Mesendoderm (in vitro differentiated cells): ENCODE measurements at regions not wholly inside any gene's neighbourhood (a gene's known extent, or its start where the extent isn't known, plus 50 kb on each side); places are given as distances from the start of the nearest gene placed in this dataset.

Experiments used
- DNase-seq: peaks from one replicate; pipeline ENCODE4 v3.0.0; 2013
- H2AK5ac ChIP-seq: 2 replicates; pipeline ENCODE4 v1.6.1; 2013; ENCODE audit warnings: low read length, inconsistent platforms
- H2BK120ac ChIP-seq: 2 replicates; pipeline ENCODE4 v1.6.1; 2013; ENCODE audit warnings: low read depth, mild to moderate bottlenecking, low read length, moderate library complexity, mixed read lengths
- H2BK15ac ChIP-seq: replicated peaks from 2 replicates; pipeline ENCODE4 v1.6.1; 2013; ENCODE audit warnings: low read depth, mild to moderate bottlenecking, moderate library complexity
- H2BK5ac ChIP-seq: 2 replicates; pipeline ENCODE4 v1.6.1; 2013; ENCODE audit warnings: low read length, inconsistent platforms
- H3K18ac ChIP-seq: 2 replicates; pipeline ENCODE4 v1.6.1; 2013; ENCODE audit warnings: mild to moderate bottlenecking, low read length, mixed read lengths
- H3K23ac ChIP-seq: one replicate; pipeline ENCODE4 v1.6.1; 2013; ENCODE audit warnings: low read length
- H3K27ac ChIP-seq: 2 replicates; pipeline ENCODE4 v1.5.1; 2013; ENCODE audit warnings: low read depth, mild to moderate bottlenecking, inconsistent platforms, low read length, moderate library complexity
- H3K27me3 ChIP-seq: 2 replicates; pipeline ENCODE4 v1.6.1; 2013; ENCODE audit warnings: low read length, control low read depth, mild to moderate bottlenecking, inconsistent platforms; ENCODE audit not compliant: insufficient read depth, poor library complexity
- H3K36me3 ChIP-seq: 2 replicates; pipeline ENCODE4 v1.6.1; 2013; ENCODE audit warnings: low read length, inconsistent platforms; ENCODE audit not compliant: control insufficient read depth, insufficient read depth
- H3K4ac ChIP-seq: one replicate; pipeline ENCODE4 v1.6.1; 2013; ENCODE audit warnings: low read depth, mild to moderate bottlenecking, low read length, moderate library complexity
- H3K4me1 ChIP-seq: 2 replicates; pipeline ENCODE4 v1.6.1; 2013; ENCODE audit warnings: low read depth, low read length, inconsistent platforms; ENCODE audit not compliant: control insufficient read depth
- H3K4me2 ChIP-seq: 2 replicates; pipeline ENCODE4 v1.6.1; 2013; ENCODE audit warnings: low read length
- H3K4me3 ChIP-seq: 2 replicates; pipeline ENCODE4 v1.5.1; 2013; ENCODE audit warnings: mild to moderate bottlenecking, low read length
- H3K56ac ChIP-seq: one replicate; pipeline ENCODE4 v1.6.1; 2013; ENCODE audit warnings: low read length
- H3K79me1 ChIP-seq: 2 replicates; pipeline ENCODE4 v1.6.1; 2013; ENCODE audit warnings: low read length, inconsistent platforms
- H3K79me2 ChIP-seq: 2 replicates; pipeline ENCODE4 v1.6.1; 2013; ENCODE audit warnings: mild to moderate bottlenecking, low read length; ENCODE audit not compliant: control insufficient read depth, insufficient read depth
- H3K9ac ChIP-seq: 2 replicates; pipeline ENCODE4 v1.6.1; 2013; ENCODE audit warnings: low read length, inconsistent platforms
- H4K5ac ChIP-seq: one replicate; pipeline ENCODE4 v1.6.1; 2013; ENCODE audit warnings: low read length
- H4K8ac ChIP-seq: one replicate; pipeline ENCODE4 v1.6.1; 2013; ENCODE audit warnings: low read depth, mild to moderate bottlenecking, control low read depth, low read length, moderate library complexity
- WGBS: extraction: QIAGEN DNeasy Blood & Tissue Kit; methylation state at CpG from one replicate; pipeline ENCODE4 v1.1.7; 2013; ENCODE audit warnings: low lambda C conversion rate, missing lambda C conversion rate; ENCODE audit not compliant: insufficient coverage; ENCODE audit errors: extremely low coverage; 5-methylcytosine and 5-hydroxymethylcytosine counted together

GRCh38 chr11:134921938-134922337, 509.9 kb upstream of the B3GAT1 start:
- Histone ChIP-seq H2AK5ac (no peak overlapping the region), H3K4me2 (no peak overlapping the region), H3K4me3 (no peak overlapping the region), H3K9ac (no peak overlapping the region), H3K36me3 (no peaks in the 10 kb centered on the region), H3K79me1 (no peaks in the 10 kb centered on the region), H4K5ac (no peak overlapping the region), H3K27ac (no peak overlapping the region), H3K18ac (no peak overlapping the region), H3K4me1 (peaks cover 6% of the 10 kb centered on the region), H4K8ac (no peak overlapping the region), H3K23ac (no peak overlapping the region), H2BK15ac (no peak overlapping the region), H3K27me3 (no peaks in the 10 kb centered on the region), H3K4ac (no peak overlapping the region), H2BK120ac (no peak overlapping the region), H3K79me2 (no peaks in the 10 kb centered on the region), H3K56ac (no peak overlapping the region), H2BK5ac (no peak overlapping the region)
- no peak for DNase-seq
- no CpG with 5 or more reads among the region's 3 CpGs for WGBS

- no peak overlapping the region for H3K4ac ChIP-seq
- H3K4me3 ChIP-seq: no peak overlapping the region
- no peak overlapping the region for H3K27ac ChIP-seq
- no peak overlapping the region for H4K5ac ChIP-seq
- H2BK5ac ChIP-seq: no peak overlapping the region
- no peak overlapping the region for H2AK5ac ChIP-seq
- H3K79me2 ChIP-seq: no peaks in the 10 kb centered on the region
- WGBS: no CpG with 5 or more reads among the region's 8 CpGs
- H4K8ac ChIP-seq: no peak overlapping the region
- H3K36me3 ChIP-seq: no peaks in the 10 kb centered on the region
- H2BK15ac ChIP-seq: no peak overlapping the region
- no peaks in the 10 kb centered on the region for H3K79me1 ChIP-seq
- DNase-seq: no peak
- H3K23ac ChIP-seq: no peak overlapping the region
- no peak overlapping the region for H3K4me2 ChIP-seq
- no peaks in the 10 kb centered on the region for H3K27me3 ChIP-seq
- no peak overlapping the region for H2BK120ac ChIP-seq
- peaks cover 6% of the 10 kb centered on the region for H3K4me1 ChIP-seq
- H3K18ac ChIP-seq: no peak overlapping the region
- no peak overlapping the region for H3K56ac ChIP-seq
- H3K9ac ChIP-seq: no peak overlapping the region
Observed at GRCh38 chr11:134920851-134921608, 509.0 kb upstream of the B3GAT1 start.

- no peak overlapping the region for H3K4me2 ChIP-seq
- no CpG with 5 or more reads among the region's 9 CpGs for WGBS
- no peak overlapping the region for H3K4ac ChIP-seq
- no peak overlapping the region for H3K9ac ChIP-seq
- H4K8ac ChIP-seq: no peak overlapping the region
- H2AK5ac ChIP-seq: no peak overlapping the region
- no peaks in the 10 kb centered on the region for H3K4me1 ChIP-seq
- no peak overlapping the region for H2BK120ac ChIP-seq
- H3K27me3 ChIP-seq: no peaks in the 10 kb centered on the region
- H3K18ac ChIP-seq: no peak overlapping the region
- no peaks in the 10 kb centered on the region for H3K79me1 ChIP-seq
- H3K79me2 ChIP-seq: no peaks in the 10 kb centered on the region
- DNase-seq: no peak
- H2BK5ac ChIP-seq: no peak overlapping the region
- no peak overlapping the region for H3K56ac ChIP-seq
- H3K23ac ChIP-seq: no peak overlapping the region
- H3K36me3 ChIP-seq: no peaks in the 10 kb centered on the region
- H3K4me3 ChIP-seq: no peak overlapping the region
- H2BK15ac ChIP-seq: no peak overlapping the region
- H3K27ac ChIP-seq: no peak overlapping the region
- H4K5ac ChIP-seq: no peak overlapping the region
Observed at GRCh38 chr11:134916421-134917213, 504.6 kb upstream of the B3GAT1 start.

GRCh38 chr11:134915881-134916280, 503.8 kb upstream of the B3GAT1 start:
- no peak for DNase-seq
- H4K5ac ChIP-seq: no peak overlapping the region
- H3K4ac ChIP-seq: no peak overlapping the region
- no peak overlapping the region for H2AK5ac ChIP-seq
- H3K27ac ChIP-seq: no peak overlapping the region
- H3K27me3 ChIP-seq: no peaks in the 10 kb centered on the region
- H2BK120ac ChIP-seq: no peak overlapping the region
- no peak overlapping the region for H2BK5ac ChIP-seq
- H3K9ac ChIP-seq: no peak overlapping the region
- no peaks in the 10 kb centered on the region for H3K4me1 ChIP-seq
- H3K23ac ChIP-seq: no peak overlapping the region
- H4K8ac ChIP-seq: no peak overlapping the region
- H3K79me1 ChIP-seq: no peaks in the 10 kb centered on the region
- no peak overlapping the region for H3K4me2 ChIP-seq
- H3K4me3 ChIP-seq: no peak overlapping the region
- no peaks in the 10 kb centered on the region for H3K79me2 ChIP-seq
- no peaks in the 10 kb centered on the region for H3K36me3 ChIP-seq
- no CpG with 5 or more reads among the region's 5 CpGs for WGBS
- no peak overlapping the region for H2BK15ac ChIP-seq
- H3K56ac ChIP-seq: no peak overlapping the region
- no peak overlapping the region for H3K18ac ChIP-seq

GRCh38 chr11:134915212-134915611, 503.2 kb upstream of the B3GAT1 start:
- H3K9ac ChIP-seq: no peak overlapping the region

More at GRCh38 chr11:134915212-134915611, 503.2 kb upstream of the B3GAT1 start:
- no peak overlapping the region for H2AK5ac ChIP-seq
- no peak overlapping the region for H3K4me2 ChIP-seq
- H3K79me1 ChIP-seq: no peaks in the 10 kb centered on the region
- no peak overlapping the region for H2BK120ac ChIP-seq
- no peak overlapping the region for H3K4me3 ChIP-seq
- no peak overlapping the region for H3K56ac ChIP-seq
- no peak overlapping the region for H4K5ac ChIP-seq
- no peak for DNase-seq
- H2BK15ac ChIP-seq: no peak overlapping the region
- no peak overlapping the region for H3K4ac ChIP-seq
- H3K79me2 ChIP-seq: no peaks in the 10 kb centered on the region
- no peak overlapping the region for H3K27ac ChIP-seq
- WGBS: no CpG with 5 or more reads among the region's 8 CpGs
- H4K8ac ChIP-seq: no peak overlapping the region
- H3K4me1 ChIP-seq: no peaks in the 10 kb centered on the region
- H3K18ac ChIP-seq: no peak overlapping the region
- H2BK5ac ChIP-seq: no peak overlapping the region
- H3K36me3 ChIP-seq: no peaks in the 10 kb centered on the region
- no peaks in the 10 kb centered on the region for H3K27me3 ChIP-seq
- no peak overlapping the region for H3K23ac ChIP-seq
